SJSA1 (cell line): ENCODE measurements at regions not wholly inside any gene's neighbourhood (a gene's known extent, or its start where the extent isn't known, plus 50 kb on each side); places are given as distances from the start of the nearest gene placed in this dataset.

Experiments used
- DNase-seq, 2 experiments: peaks; one replicate each; pipeline ENCODE4 v3.0.0-alpha.2; 2015 to 2020; ENCODE audit warnings: low spot score in 2 of 2, low read depth in 1 of 2
- H3K27ac ChIP-seq: fragments of 250-450 bp; sonication (Bioruptor Pico); 2 replicates; pipeline ENCODE4 v1.5.1; 2020; ENCODE audit warnings: mild to moderate bottlenecking, moderate library complexity
- H3K27me3 ChIP-seq: fragments of 250-450 bp; sonication (Bioruptor Pico); replicated peaks from 2 replicates; pipeline ENCODE4 v1.5.1; 2020; ENCODE audit warnings: mild to moderate bottlenecking, moderate library complexity
- H3K36me3 ChIP-seq: fragments of 250-450 bp; sonication (Bioruptor Pico); 2 replicates; pipeline ENCODE4 v1.5.1; 2020; ENCODE audit warnings: mild to moderate bottlenecking
- H3K4me1 ChIP-seq: fragments of 250-450 bp; sonication (Bioruptor Pico); replicated peaks from 2 replicates; pipeline ENCODE4 v1.6.1; 2021; ENCODE audit warnings: mild to moderate bottlenecking
- H3K4me3 ChIP-seq: fragments of 250-450 bp; sonication (Bioruptor Pico); 2 replicates; pipeline ENCODE4 v1.5.1; 2020; ENCODE audit warnings: mild to moderate bottlenecking
- H3K9me3 ChIP-seq: fragments of 250-450 bp; sonication (Bioruptor Pico); replicated peaks from 2 replicates; pipeline ENCODE4 v1.5.1; 2020; ENCODE audit warnings: mild to moderate bottlenecking

DNA sequence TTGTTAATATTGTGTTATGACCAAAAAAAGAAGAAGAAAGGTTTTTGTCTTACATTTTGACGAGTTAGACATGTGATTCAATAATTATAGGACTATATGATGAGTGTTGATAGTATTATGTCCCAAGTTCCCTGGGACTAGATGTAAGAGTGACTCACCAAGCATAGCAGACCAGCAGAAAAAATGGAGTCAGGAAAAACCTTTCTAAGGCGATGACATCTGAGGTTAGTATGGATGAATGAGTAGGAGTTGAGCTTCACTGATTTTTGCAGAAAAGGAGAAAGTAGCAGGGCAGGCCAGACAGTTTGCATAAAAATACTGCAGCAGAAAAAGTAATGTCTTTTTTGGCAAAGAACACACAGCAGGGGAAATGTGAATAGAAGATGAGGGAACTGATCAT, 1041.3 kb upstream of the ADGRL4 start:
- Histone ChIP-seq H3K9me3 (peaks cover 8% of the 10 kb centered on the region; the same call in 1 of the 2 replicates), H3K27me3 (no peaks in the 10 kb centered on the region), H3K36me3 (no peaks in the 10 kb centered on the region), H3K4me1 (no peaks in the 10 kb centered on the region), H3K4me3 (no peak overlapping the region), H3K27ac (no peak overlapping the region)
- no peak for DNase-seq

DNA sequence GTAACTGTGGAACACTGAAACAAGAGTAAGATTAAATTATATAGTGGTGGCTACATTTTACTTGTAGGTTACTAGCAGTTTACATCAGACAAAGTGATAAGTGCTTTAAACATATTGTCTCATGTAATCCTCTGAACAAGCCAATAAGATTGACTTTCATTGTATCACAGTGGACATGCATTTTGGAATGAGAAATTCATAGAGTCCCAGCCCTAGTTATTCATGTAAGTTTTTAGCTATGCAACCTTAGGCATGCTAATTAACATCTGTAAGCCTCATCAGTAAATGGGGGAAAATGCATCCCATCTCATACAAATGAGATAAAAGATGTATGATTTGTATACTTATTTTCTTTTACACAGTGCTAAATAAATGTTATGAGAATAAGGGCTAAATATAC, 1038.1 kb upstream of the ADGRL4 start:
- H3K4me3 ChIP-seq = no peak overlapping the region
- no peaks in the 10 kb centered on the region for H3K36me3 ChIP-seq
- no peaks in the 10 kb centered on the region for H3K4me1 ChIP-seq
- H3K27ac ChIP-seq = no peak overlapping the region
- no peaks in the 10 kb centered on the region for H3K27me3 ChIP-seq
- H3K9me3 ChIP-seq = no peaks in the 10 kb centered on the region
- no peak for DNase-seq

DNA sequence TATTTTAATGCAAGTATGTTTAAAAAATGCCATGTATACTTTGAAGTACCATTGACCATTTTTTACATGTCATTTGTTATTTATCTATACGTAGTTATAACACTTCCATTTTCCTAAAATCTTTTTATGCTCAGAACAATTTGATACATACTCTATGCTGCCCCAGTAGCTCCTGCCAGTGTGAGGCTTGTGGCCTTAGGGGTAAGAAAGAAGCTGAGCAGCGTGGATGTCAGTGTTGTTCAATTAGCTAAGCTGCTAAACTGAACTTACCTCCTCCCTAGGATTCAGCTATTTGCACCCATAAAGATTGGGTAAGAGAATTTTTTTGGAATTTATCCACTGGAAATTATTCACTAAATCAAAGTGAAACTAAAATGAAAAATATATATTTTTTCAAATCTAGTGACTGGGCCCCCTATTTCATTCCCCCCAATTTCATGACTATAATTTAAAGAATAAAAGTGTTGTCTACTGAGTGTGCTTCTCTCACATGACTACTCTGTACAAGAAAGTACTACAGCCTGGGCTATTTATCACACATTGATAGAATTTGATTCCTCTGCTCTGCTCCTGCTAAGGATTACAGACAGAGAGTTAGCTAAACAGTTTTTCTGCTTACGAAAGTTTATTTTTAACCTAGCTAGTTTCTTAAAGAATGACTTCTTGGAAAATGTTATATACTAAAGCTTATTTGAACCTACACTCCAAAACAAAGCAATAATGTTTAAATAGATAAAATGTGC, 1030.3 kb upstream of the ADGRL4 start:
- H3K27me3 ChIP-seq = no peaks in the 10 kb centered on the region
- H3K4me3 ChIP-seq = no peak overlapping the region
- no peaks in the 10 kb centered on the region for H3K9me3 ChIP-seq
- DNase-seq = no peak
- no peaks in the 10 kb centered on the region for H3K36me3 ChIP-seq
- no peaks in the 10 kb centered on the region for H3K4me1 ChIP-seq
- no peak overlapping the region for H3K27ac ChIP-seq

DNA sequence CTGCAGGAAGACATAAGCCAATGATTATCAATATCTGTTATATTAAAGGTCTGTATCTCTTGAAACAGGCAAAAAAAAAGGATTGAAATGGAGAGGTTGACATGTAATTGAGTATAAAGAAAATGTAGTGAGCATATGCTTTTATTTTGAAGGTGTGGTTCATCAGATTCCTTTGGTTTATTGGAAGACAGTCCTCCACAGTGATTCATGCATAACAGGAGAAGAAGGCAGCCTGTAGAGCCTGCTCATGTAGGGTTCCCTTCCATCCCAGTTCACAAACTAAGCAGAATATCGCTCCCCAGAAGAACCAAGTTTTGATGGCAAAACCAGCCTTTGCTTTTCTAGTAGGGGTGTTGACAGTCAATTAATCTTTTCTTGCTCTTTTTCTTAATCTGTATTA, 1016.8 kb upstream of the ADGRL4 start:
- no peaks in the 10 kb centered on the region for H3K27me3 ChIP-seq
- no peak overlapping the region for H3K27ac ChIP-seq
- H3K36me3 ChIP-seq = no peaks in the 10 kb centered on the region
- DNase-seq = no peak
- no peak overlapping the region for H3K4me3 ChIP-seq
- H3K4me1 ChIP-seq = no peaks in the 10 kb centered on the region
- no peaks in the 10 kb centered on the region for H3K9me3 ChIP-seq

- Histone ChIP-seq H3K4me1 (no peaks in the 10 kb centered on the region), H3K36me3 (no peaks in the 10 kb centered on the region), H3K27me3 (no peaks in the 10 kb centered on the region), H3K4me3 (no peak overlapping the region), H3K27ac (no peak overlapping the region), H3K9me3 (no peaks in the 10 kb centered on the region; the same call in 1 of the 2 replicates)
- no peak for DNase-seq
These were observed 1015.4 kb upstream of the ADGRL4 start for GRCh38 chr1:80021891-80022290.

DNA sequence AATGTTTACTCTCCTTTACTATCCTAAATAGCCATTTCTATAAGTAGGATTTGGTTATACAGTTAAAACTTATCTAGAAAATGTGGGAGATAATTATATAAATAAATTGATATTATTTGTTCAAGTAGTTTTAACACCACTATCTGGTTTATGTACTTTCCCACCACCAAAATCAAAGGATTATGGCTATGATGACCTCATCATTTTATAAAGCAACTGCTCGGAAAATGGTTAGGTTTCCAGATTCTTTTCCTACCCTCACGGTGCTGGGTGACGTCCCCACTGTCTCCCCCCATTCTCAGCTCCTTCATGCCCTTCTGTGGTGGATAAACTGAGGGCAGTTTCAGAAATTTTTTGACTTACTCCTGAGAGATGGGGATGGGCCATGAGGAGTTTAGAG, 1011.8 kb upstream of the ADGRL4 start:
- Histone ChIP-seq H3K27me3 (no peaks in the 10 kb centered on the region), H3K36me3 (no peaks in the 10 kb centered on the region), H3K27ac (no peak overlapping the region), H3K4me1 (no peaks in the 10 kb centered on the region), H3K9me3 (no peaks in the 10 kb centered on the region; the same call in 1 of the 2 replicates), H3K4me3 (no peak overlapping the region)
- no peak for DNase-seq

GRCh38 chr1:80008934-80009333, 1002.4 kb upstream of the ADGRL4 start:
- DNase-seq = no peak
- Histone ChIP-seq H3K4me1 (no peaks in the 10 kb centered on the region), H3K4me3 (no peak overlapping the region), H3K27ac (no peak overlapping the region), H3K27me3 (no peaks in the 10 kb centered on the region), H3K9me3 (no peaks in the 10 kb centered on the region), H3K36me3 (no peaks in the 10 kb centered on the region)

DNA sequence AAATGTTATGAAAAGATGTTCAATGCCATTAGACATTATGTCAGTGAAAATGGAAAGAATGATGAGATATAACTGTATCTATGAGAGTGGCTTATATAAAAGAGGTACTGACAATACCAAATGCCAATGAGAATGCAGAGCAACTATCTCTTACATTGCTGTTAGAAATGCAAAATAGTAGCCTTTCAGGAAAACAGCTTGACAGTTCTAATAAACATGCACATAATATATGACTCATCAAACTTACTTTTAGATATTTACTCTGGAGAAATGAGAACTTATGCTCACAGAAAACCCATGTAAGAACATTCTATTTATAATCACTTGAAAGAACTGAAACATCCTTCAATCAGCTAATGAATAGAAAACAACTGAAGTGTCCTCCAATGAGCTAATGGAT, 996.7 kb upstream of the ADGRL4 start:
- Histone ChIP-seq H3K27ac (no peak overlapping the region), H3K4me3 (no peak overlapping the region), H3K27me3 (no peaks in the 10 kb centered on the region), H3K9me3 (no peaks in the 10 kb centered on the region), H3K4me1 (no peaks in the 10 kb centered on the region), H3K36me3 (no peaks in the 10 kb centered on the region)
- no peak for DNase-seq

GRCh38 chr1:79988401-79988800, 981.9 kb upstream of the ADGRL4 start:
- Histone ChIP-seq H3K36me3 (no peaks in the 10 kb centered on the region), H3K4me1 (no peaks in the 10 kb centered on the region), H3K4me3 (no peak overlapping the region), H3K27ac (no peak overlapping the region), H3K27me3 (no peaks in the 10 kb centered on the region), H3K9me3 (no peaks in the 10 kb centered on the region)
- DNase-seq = no peak

GRCh38 chr1:79982211-79982610, 975.7 kb upstream of the ADGRL4 start:
- no peak for DNase-seq
- no peaks in the 10 kb centered on the region for H3K9me3 ChIP-seq
- H3K4me3 ChIP-seq = no peak overlapping the region
- H3K27ac ChIP-seq = no peak overlapping the region
- no peaks in the 10 kb centered on the region for H3K27me3 ChIP-seq
- no peaks in the 10 kb centered on the region for H3K36me3 ChIP-seq
- no peaks in the 10 kb centered on the region for H3K4me1 ChIP-seq

GRCh38 chr1:79981481-79981880, 975.0 kb upstream of the ADGRL4 start:
- no peaks in the 10 kb centered on the region for H3K27me3 ChIP-seq
- H3K9me3 ChIP-seq = no peaks in the 10 kb centered on the region
- H3K27ac ChIP-seq = no peak overlapping the region
- no peak for DNase-seq
- no peaks in the 10 kb centered on the region for H3K4me1 ChIP-seq
- no peak overlapping the region for H3K4me3 ChIP-seq
- H3K36me3 ChIP-seq = no peaks in the 10 kb centered on the region

GRCh38 chr1:79979346-79979745, 972.8 kb upstream of the ADGRL4 start:
- no peaks in the 10 kb centered on the region for H3K27me3 ChIP-seq
- no peak overlapping the region for H3K27ac ChIP-seq
- H3K36me3 ChIP-seq = no peaks in the 10 kb centered on the region
- no peak overlapping the region for H3K4me3 ChIP-seq
- no peaks in the 10 kb centered on the region for H3K9me3 ChIP-seq
- H3K4me1 ChIP-seq = no peaks in the 10 kb centered on the region
- DNase-seq = no peak

GRCh38 chr1:79976287-79976686, 969.8 kb upstream of the ADGRL4 start:
- Histone ChIP-seq H3K9me3 (no peaks in the 10 kb centered on the region), H3K27me3 (no peaks in the 10 kb centered on the region), H3K4me3 (no peak overlapping the region), H3K4me1 (no peaks in the 10 kb centered on the region), H3K36me3 (no peaks in the 10 kb centered on the region), H3K27ac (no peak overlapping the region)
- DNase-seq = no peak

DNA sequence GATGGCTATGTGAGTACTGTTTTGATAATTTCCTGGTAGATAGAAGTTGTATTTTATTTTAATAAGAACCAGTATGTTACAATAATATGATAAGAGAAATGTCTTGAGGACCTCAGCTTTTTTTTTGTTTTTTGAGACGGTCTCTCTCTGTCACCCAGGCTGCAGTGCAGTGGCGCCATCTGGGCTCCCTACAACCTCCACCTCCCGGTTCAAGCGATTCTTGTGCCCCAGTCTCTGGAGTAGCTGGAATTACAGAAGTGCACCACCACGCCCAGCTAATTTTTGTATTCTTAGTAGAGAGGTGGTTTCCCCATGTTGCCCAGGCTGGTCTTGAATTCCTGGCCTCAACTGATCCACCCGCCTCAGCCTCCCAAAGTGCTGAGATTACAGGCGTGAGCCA, 968.1 kb upstream of the ADGRL4 start:
- Histone ChIP-seq H3K4me1 (no peaks in the 10 kb centered on the region), H3K27me3 (no peaks in the 10 kb centered on the region), H3K4me3 (no peak overlapping the region), H3K36me3 (no peaks in the 10 kb centered on the region), H3K27ac (no peak overlapping the region), H3K9me3 (no peaks in the 10 kb centered on the region)
- DNase-seq = no peak

DNA sequence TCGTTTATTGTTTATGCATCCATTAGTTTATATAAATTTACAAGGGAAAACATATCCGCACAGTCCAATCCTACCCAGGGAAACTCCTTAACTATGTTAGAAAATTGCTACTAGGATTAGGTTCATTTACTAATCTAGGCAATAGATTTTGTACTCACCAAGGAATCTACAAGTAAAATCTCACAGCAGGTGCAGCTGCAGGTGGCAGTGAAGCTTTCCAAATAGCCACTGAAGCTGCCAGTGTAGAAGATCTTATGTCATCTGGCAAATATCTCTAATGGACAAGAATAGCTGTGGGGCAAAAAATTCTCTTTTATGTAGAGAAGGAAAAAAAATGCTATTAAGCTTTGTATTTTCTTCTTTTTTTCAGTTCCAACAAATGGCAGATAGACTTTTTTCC, 963.4 kb upstream of the ADGRL4 start:
- DNase-seq = no peak
- no peak overlapping the region for H3K27ac ChIP-seq

More for the DNA sequence above, 963.4 kb upstream of the ADGRL4 start:
- H3K36me3 ChIP-seq = no peaks in the 10 kb centered on the region
- H3K9me3 ChIP-seq = no peaks in the 10 kb centered on the region
- H3K4me1 ChIP-seq = no peaks in the 10 kb centered on the region
- H3K27me3 ChIP-seq = no peaks in the 10 kb centered on the region
- no peak overlapping the region for H3K4me3 ChIP-seq
